22Rv1 (cell line): ENCODE measurements at regions not wholly inside any gene's neighbourhood (a gene's known extent, or its start where the extent isn't known, plus 50 kb on each side); places are given as distances from the start of the nearest gene placed in this dataset.

Experiments
- CTCF ChIP-seq: fragments of 450-650 bp; IDR thresholded peaks from 2 replicates; pipeline ENCODE4 v1.5.1; 2017; ENCODE audit warnings: mild to moderate bottlenecking
- ZFX ChIP-seq: fragments of 450-650 bp; IDR thresholded peaks from 2 replicates; pipeline ENCODE4 v1.6.1; 2017; ENCODE audit warnings: antibody characterized with exemption, borderline replicate concordance

- TF ChIP-seq CTCF (no peak), ZFX (no peak)
Measured at GRCh38 chr2:163246135-163246534, 407.6 kb upstream of the KCNH7 start.
